GM19240 (cell line): ENCODE measurements at regions not wholly inside any gene's neighbourhood (a gene's known extent, or its start where the extent isn't known, plus 50 kb on each side); places are given as distances from the start of the nearest gene placed in this dataset.
"Not testable (repeated sequence)": the region's sequence is repeated elsewhere in the genome, so short reads cannot be mapped to it uniquely, and the experiment has no call there.

Experiments
- DNase-seq: peaks from one replicate; pipeline ENCODE4 v3.0.0; 2011; ENCODE audit warnings: low spot score; ENCODE audit not compliant: insufficient read length

DNA sequence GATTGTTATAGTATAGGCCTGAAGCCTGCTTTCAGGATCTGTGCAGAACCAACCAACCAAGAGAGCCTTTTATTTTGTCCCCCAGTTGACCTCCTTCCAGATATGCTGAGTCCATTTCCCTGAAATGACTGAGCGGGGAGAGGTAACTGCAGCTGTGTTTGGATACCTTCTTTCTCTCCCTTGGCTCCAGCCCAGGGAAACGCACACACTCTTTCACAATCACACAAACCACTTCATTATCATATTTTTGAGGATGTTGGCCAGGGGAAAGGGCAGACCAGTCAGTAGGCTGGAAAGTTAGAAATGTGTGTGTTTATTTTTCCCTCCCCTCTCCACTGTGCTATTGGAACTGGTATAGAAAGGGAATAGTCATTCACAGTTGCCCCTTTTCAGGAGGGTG is 417.7 kb upstream of the TBL1XR1 start:
- DNase-seq, result no peak

DNA sequence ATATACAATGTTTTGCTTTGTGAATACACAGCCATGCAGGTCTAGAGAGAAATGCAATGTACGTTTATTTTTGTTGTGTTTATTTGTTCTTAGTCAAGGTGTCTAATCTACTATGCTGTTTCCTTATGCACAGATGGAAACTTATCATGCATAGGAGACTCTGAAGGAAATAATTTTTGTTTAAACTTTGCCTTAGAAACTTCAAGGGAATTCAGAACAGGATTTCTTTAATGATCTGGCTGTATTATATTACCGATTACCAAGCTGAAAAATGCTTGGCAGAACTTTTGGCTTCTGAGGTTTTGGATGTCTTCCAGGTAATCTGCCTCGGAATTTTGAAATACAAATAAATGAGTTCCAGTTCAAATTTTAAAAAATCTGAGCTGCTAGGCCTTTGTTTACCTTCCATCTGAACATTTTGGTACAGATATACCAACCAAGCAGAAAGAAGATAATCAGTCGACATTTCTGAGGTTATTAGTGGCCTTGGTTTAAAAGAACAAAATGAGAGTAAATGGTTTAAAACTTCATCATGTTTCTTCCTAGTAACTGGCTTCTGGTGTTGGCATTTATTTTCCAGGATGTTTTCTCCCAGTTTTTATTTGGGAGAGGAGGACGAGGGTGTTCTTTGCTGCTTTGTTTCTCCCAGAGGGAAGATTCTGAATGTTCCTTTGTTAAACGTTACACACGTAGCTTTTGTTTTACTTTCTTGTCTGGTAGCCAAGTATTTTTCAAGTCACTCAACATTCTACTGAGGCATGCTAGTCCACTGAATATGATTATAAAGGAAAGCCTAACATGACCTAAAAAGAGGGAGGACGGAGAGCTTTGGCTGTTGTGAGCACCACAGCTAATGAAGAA is 421.8 kb upstream of the TBL1XR1 start:
- DNase-seq, result no peak

DNA sequence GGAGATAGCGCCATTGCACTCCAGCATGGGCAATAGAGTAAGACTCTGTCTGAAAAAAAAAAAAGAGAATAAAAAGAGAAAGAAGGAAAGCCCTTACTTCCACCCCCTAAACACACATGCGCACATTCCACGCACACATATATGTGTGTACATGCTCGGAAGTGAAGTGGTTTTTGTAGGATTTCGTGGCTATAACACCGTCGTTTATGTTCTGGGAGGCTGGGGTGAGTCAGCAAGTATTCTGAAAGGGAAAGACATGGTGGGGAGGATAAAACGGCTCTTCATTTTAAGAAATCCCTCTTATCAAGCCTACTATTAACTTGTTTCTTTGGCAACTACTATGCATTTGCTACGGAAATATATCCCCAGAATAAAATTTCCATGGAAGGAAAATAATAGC is 422.8 kb upstream of the TBL1XR1 start:
- DNase-seq, result no peak

DNA sequence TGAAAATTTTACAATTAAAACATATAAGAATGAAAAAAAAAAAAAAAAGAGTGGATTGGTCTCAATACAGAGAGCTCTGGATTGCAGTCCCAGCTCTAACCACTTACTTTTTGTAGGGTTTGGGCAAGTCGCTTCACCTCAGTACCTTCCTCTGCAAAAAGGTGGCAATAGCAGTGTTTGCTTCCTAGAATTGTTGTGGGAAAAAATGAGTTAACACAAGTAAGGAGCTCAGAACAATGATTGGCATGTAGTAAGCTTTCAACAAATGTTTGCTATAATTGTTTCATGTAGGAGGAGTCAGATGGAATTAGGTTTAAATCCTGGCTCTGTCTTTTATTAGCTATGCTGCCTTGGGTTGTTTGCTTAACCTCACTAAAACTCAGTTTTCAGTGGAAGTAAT is 425.2 kb upstream of the TBL1XR1 start:
- DNase-seq, result no peak

DNA sequence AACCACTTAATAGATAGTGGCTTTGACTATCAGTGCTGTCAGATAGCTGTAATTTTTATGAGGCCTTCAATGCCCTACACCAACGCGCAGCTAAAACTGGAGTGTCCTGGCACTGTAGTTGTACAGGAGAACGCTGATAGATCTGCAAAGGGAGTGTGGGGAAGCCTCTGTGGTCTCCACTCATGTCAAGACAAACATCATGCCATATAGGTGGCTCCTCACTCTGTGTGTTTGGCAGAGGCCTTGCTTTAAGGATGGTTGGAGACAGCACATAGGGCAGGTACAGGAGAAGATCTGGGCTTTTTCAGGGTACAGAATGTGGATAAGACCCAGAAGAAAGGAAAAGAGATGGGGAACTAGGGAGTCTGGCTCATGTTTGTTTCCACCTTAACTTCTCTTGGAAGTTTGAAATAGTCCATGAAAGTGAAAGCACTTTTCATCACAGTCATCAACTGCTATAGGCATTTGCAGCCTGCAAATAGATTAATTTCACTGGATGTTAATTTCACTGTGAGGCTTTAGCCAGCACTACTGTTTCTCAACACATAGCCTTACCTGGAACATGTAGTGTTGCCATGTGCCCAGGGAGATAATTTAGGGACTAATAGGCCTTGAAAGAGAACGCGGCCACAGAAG is 425.8 kb upstream of the TBL1XR1 start:
- no peak for DNase-seq

DNA sequence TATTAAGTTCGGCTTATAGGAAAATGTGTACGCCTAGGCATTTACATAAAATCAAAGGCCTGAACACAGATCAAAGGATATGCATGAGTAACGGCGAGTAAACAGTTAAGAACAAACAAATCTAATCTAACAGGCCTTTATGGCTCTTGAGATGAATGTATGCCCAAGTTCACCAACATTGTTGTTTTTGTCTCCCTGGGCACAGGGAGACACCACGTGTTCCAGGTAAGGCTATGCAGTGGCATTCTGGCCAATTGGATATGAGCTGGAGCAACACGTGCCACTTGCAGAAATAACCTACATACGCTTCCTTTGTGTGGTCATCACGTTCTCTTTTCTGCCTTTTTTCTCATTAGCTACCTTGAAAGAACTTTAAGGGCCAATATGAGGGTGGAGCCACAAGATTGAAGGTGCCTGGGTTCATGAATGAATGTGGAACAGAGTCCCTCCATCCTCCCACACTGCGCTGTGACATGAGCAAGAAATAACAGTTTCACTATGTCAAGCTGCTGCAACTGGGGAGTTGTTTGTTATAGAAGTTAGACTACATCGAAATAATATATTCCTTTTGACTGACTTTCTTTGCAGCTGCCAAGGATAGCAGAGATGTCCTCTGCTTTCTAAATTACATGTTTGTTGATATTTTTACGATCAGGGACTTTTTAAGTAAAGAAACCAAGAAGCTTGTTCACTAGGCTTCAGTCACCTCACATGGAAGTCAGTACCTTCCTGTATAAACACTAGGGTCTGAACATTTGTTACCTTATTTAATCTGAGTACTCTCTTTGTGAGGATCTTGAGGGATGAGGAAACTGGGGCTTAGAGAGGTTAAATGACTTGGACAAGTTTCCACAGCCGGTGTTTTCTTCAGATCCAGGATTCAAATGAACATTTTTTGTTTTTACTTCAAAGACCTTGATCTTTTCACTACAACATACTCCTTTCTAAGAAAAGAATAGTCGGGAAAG is 427.5 kb upstream of the TBL1XR1 start:
- no peak for DNase-seq

DNA sequence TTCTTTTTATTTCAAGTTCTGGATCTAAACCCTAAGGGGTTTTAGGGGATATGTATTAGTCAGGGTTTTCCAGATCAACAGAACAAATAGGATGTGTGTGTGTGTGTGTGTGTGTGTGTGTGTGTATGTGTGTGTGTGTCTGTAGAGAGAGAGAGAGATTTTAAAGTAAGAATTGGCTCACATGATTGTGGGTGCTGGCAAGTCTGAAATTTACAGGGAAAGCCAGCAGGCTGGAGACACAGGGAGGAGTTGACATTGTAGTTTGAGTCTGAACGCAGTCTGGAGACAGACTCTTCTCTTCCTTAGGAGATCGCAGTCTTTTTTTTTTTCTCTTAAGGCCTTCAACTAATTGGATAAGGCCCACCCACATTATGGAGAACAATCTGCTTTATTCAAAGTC is 428.8 kb upstream of the TBL1XR1 start:
- DNase-seq, result no peak

DNA sequence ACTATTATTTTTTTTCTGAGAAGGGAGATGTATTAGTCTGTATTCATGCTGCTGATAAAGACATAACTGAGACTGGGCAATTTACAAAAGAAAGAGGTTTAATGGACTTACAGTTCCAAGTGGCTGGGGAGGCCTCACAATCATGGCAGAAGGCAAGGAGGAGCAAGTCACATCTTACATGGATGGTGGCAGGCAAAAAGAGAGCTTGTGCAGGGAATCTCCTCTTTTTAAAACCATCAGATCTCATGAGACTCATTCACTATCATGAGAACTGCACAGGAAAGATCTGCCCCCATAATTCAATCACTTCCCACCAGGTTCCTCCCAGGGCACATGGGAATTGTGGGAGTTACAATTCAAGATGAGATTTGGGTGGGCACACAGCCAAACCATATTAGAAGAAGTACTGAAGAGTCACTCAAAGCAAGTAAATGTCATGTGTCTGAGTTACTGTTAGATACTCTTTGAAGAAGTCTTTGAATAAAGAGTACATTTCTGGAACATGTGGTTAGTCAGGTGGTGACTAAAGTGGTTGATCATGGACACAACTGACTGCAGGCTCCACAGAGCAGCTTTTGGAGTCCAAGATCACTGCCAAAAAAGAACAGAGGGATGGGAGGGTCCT is 430.9 kb upstream of the TBL1XR1 start:
- not testable (repeated sequence) for DNase-seq

DNA sequence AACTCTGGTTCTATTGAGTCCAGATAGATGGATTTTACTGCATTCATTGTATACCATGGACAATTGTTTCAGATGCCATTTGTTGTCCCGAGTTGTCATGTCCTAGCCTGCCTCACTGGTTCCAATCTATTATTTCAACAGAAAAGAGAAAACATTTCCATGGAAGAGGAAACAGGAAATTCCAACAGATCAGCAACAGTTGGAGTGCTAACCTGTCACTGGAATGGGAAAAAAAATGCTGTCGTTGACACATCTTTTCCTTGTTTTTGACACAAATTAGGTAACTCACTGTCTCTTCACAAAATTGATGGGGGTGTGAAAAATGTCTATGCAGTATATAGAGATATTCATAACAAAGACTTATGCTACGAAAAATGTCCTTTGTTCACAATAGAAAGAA is 432.0 kb upstream of the TBL1XR1 start:
- no peak for DNase-seq

DNA sequence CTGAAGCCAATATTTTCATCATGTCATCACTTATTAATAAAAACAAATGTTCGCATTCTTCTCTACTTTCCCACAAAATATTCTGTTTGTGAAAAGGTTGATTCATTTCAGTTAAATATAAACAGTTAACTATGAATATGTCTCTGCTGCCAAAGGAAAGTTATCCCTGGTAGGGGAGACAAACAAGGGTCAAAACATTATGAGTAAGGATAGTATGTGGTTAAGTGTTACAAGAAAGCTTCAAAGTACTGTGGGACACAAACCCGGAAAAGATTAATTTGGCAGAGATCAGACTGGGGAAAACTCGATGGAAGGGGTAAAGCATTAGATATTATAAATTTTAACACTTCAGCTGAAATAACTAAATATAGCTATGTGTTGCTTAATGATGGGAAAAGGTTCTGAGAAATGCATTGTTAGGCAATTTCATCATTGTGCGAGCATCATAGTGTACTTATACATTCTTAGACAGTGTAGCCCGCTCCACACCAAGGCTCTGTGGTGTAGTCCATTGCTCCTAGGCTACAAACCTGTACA is 436.5 kb upstream of the TBL1XR1 start:
- DNase-seq, result no peak

DNA sequence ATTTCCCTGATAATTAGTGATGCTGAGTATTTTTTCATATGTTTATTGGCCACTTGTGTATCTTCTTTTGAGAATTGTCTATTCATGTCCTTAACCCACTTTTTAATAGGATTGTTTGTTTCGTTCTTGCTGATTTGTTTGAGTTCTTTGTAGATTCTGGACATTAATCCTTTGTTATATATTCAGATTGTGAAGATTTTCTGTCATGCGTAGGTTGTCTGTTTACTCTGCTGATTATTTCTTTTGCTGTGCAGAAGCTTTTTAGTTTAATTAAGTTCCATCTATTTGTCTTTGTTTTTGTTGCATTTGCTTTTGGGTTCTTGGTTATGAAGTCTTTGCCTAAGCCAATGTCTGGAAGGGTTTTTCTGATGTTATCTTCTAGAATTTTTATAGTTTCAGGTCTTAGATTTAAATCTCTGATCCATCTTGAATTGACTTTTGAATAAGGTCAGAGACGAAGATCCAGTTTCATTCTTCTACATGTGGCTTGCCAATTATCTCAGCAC is 438.4 kb upstream of the TBL1XR1 start:
- DNase-seq, result not testable (repeated sequence)

DNA sequence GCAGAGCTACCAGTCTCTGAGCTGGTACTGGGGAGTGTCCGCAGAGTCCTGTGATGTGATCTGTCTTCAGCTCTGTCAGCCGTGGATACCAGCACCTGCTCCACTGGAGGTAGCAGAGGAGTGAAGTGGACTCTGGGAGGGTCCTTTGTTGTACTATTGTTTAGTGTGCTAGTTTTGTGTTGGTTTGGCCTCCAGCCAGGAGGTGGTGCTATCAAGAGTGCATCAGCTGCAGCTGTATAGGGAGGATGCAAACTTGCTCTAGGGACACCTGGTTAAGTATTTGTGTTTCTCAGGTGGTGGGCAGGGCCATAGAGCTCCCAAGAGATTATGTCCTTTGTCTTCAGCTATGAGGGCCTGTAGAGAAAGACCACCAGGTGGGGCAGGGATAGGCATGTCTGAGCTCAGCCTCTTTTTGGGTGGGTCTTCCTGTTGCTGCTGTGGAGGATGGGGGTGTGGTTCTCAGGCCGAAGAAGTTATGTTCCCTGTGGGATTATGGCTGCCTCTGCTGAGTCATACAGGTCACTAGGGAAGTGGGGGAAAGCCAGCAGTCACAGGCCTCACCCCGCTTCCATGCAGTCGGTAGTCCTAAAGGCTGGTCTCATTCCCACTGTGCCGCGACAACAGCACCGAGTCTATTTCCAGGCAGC is 443.2 kb upstream of the TBL1XR1 start:
- DNase-seq, result no peak

DNA sequence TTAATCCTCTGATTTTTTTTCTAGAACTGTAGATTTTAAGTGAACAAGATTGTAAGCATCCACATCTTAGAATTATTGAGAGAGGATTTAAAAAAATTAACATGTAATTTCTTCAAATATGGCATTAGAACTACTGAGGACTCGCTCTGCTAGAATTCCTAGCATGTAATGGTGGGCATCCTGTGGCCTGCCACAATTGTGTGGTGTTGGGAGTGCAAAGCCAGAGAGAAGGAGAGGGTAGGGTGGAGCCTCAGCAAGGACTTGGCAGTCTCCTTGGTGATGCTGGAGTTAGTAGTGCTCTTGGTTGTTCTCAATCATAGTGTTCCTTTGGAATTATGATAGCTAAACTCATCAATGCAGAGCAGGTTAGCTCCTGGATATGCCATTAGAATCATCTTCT is 443.9 kb upstream of the TBL1XR1 start:
- no peak for DNase-seq

DNA sequence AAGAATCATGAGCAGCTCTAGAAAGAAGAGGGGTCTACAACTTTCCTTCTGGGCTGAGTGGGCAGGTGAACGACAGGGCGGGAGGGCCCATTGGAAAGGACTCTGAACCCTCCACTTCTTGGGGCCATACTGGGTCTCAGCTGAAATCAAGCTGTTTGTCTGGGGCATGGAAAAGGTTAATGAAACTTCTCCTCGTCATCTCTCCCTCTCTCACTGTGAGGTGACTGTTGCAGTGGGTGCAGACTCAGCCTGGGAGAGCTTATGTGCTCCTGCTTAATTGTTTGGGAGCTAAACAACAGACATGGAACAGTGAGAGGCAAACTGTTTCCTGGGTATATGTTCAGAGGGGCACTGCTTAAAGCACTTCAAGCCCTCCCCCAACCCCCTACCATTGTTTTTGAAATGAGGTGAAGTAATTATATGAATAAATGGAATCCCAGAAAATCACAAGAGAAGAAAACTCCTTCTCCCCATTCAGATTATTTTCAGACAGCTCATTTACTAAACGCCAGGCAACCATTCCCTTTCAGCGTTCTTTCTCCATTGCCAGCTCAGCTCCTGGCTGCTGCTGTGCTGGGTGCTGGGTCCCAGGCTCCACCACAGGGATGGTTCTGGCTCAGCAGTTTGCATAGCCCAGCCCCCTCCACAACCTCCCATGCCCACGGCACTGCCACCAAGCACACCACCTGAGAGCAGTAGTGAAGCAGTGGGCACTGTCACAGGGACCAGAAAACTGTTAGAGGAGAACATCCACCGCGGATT is 444.9 kb upstream of the TBL1XR1 start:
- no peak for DNase-seq

DNA sequence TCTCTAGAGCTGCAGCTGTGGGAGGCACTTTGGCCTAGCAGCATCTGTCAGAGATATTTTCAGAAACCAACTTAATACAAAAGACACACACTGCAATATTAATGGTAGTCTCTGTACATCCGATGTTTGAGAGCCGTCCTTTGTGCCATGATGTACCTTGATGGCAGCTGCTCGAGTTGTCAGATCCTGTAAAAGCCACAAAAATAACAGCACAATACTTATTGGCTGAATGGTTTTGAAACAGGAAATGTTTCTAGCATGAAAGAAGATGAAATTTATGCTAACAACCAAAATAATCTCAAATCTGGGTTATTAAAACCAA is 445.5 kb upstream of the TBL1XR1 start:
- DNase-seq, result no peak

DNA sequence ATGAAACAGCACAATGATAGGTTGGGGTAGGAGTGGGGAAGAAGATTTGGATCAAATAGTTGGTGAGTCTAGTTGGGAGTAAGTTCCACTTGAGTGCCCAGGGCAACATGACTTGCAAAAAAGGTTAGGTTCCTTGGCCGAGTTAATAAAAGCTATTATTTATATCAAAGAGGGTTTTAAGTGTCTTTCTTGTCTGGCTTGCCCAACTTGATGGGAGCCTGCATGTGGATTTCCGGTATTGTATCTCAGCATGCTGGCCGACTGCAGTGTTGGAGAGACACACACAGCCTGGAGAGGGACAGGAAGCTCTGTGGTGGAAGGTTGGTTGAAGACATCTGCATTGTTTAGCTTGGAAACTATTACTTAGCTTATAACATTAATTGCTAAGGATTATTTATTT is 449.5 kb upstream of the TBL1XR1 start:
- no peak for DNase-seq

DNA sequence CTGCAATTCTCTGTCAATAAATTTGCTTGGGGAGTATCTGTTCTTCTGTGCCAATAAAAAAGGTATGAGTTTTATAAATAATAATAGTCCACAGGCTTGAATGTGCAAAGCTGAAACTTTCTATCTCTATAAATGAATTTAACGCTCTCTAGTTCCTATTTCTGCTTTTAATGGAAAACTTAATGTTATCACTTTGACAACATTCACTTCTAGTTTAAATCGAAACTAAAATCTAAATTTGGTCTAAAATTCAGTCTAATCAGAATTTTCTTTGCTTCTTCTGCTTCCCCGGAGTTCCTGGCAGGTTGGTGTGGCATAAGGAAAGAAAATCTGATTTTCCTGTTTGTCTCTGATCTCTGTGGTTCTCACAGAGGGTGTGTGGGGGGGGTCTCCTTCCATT is 450.1 kb upstream of the TBL1XR1 start:
- DNase-seq, result no peak

DNA sequence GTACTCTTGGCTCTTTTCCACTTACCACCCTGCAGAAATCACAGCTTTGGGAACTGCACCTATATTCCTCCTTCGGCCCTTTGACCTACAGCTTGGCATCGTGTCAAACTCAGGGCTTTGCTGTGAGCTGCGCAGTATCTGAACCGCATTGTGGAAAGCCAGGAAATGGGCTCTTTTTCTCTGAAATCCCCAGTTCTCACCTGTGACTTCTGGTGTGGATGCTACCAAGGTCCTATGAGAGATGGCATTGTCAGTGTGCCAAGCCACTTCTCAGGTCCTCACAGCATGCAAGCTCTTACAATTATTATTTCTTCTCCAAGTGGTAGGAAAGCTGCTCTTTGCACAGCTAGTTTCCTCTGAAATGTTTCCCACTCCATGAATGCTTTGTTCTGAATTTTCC is 450.6 kb upstream of the TBL1XR1 start:
- no peak for DNase-seq

DNA sequence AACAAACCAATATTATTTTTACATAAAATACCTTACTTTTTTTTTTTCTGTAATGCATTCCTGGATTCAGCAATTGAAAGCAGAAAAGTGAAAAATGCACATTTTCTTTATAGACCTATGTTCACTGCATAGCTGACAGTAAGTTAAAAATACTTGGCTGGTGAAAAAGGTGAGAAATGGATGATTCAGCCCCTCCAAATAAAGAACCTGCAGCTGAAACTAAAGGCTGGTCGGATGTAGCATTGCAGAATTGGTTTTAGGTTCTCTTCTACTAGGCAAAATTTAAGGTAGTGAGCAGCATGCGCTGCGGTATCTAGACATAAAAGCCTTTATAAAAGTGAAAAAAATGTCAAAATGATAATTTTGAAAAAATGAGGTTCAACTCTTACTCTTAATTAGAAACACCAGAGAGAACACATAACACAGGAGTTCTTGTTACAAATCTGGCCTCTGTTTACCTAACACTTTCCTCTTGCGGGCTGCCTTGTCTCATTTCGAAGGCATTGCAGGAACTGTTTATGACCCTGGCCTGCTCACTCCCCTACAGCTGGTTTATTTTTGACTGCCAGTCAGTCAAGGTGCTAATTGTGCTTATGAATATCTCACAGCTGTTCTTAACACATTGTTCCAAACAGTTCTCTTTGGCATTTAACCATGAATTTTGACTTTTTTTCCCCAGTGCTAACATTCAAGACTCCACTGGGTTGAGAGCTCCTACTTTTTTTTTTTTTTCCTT is 455.4 kb upstream of the TBL1XR1 start:
- DNase-seq, result no peak
